Astrocyte of the cerebellum (primary cell): ENCODE measurements at regions not wholly inside any gene's neighbourhood (a gene's known extent, or its start where the extent isn't known, plus 50 kb on each side); places are given as distances from the start of the nearest gene placed in this dataset.

Experiments
- DNase-seq: peaks from one replicate; pipeline ENCODE4 v3.0.0-alpha.2; 2011; ENCODE audit warnings: low read depth
- H3K4me3 ChIP-seq: 2 replicates; pipeline ENCODE4 v1.5.1; 2011; ENCODE audit warnings: mild to moderate bottlenecking, low read depth, low read length, moderate library complexity
- CTCF ChIP-seq: IDR thresholded peaks from 2 replicates; pipeline ENCODE4 v1.5.1; 2012; ENCODE audit warnings: low read length, low read depth, moderate library complexity, mild to moderate bottlenecking; ENCODE audit errors: missing control alignments
- in situ Hi-C: cut with HindIII; loops from 2 replicates; pipeline ENCODE4 v1.10.0; 2017; ENCODE audit warnings: low sequenced_read_pairs

DNA sequence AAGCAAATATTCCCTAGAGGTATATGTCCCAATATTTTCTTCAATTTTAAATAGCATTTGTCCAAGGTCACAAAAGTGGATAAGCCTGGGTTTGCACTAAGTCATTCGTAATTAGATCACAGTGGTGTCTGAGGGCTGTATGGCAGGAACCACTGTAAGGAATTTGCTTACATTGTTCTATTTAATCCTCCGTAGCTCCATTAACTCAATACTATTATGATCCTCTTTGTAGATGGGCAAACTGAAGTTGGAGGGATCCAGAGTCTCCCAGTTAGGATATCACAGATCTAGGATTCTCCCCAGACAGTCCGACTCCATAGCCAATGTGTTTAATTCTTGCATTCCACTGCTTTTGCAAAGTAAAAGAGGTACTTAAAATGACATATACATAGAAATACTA is 242.7 kb upstream of the DCAF8L1 start:
- no peak for TF ChIP-seq CTCF
- DNase-seq, result no peak
- no peak overlapping the region for H3K4me3 ChIP-seq
- in situ Hi-C loops, result no loop called here

DNA sequence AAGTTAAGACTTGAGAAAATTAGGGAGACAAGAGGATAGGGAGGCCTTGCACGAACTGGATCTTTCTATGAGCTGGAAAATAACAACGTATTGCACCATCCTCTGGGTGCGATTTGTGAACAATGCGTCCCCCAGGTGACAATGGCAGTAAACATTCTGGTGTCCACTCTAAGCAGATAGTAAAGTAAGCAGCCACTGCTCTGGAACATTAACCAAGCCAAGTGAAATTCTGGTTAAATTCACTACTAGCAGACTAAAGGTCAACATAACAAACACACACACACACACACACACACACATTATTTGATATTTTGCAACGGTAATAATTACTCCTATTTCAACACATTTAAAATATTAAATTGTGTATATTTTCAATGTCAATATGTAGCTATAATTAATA is 242.2 kb upstream of the DCAF8L1 start:
- TF ChIP-seq CTCF, result no peak
- H3K4me3 ChIP-seq, result no peak overlapping the region
- in situ Hi-C loops, result no loop called here
- no peak for DNase-seq

- no peak overlapping the region for H3K4me3 ChIP-seq
- DNase-seq, result no peak
- TF ChIP-seq CTCF, result no peak
- in situ Hi-C loops, result no loop called here
Measured at GRCh38 chrX:28205905-28206304, 224.7 kb upstream of the DCAF8L1 start.

DNA sequence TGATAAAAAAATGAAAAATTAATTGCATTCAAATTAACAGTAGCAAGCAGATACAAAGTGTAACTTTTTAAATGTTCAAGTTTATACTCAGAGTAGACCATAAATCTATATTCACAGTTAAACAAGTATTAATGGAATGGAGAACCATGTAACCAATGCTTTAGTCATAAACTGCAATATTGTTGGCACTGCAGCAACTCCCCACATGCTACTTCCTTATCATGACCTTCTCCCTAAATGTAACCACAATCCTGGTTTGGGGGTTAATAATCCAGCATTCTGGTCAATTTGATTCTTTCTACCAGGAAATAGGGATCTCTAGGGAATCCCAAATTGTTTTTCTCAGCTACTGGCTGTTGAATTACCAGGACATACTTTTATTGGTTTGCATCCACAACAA is 223.9 kb upstream of the DCAF8L1 start:
- TF ChIP-seq CTCF, result no peak
- in situ Hi-C loops, result no loop called here
- no peak for DNase-seq
- no peak overlapping the region for H3K4me3 ChIP-seq

DNA sequence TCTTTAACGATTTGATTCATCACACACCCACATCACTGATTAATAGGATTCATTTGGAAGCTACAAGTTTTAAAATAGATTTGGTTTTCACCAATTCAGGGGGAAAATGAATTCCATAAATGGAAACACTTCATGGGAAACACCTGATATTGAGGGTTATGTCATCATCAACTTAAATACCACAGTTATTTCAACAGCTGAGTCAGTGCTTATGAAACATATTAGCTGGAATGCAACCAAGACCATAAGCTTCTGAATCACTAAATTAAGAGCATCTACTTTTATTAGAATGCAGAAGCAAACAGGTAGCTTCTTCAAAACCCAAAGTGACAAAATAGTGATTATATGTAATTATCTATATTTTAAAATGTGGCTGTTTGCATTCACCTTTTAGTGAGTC is 207.8 kb upstream of the DCAF8L1 start:
- no peak for TF ChIP-seq CTCF
- DNase-seq, result peak; percentile 75
- in situ Hi-C loops, result no loop called here
- H3K4me3 ChIP-seq, result no peak overlapping the region

GRCh38 chrX:28188526-28188925 is 207.3 kb upstream of the DCAF8L1 start:
- in situ Hi-C loops, result no loop called here
- no peak for TF ChIP-seq CTCF
- no peak overlapping the region for H3K4me3 ChIP-seq
- DNase-seq, result no peak

GRCh38 chrX:28180096-28180495 is 198.8 kb upstream of the DCAF8L1 start:
- in situ Hi-C loops, result no loop called here
- no peak for TF ChIP-seq CTCF
- no peak for DNase-seq
- H3K4me3 ChIP-seq, result no peak overlapping the region
